ENCODE measurements at regions not wholly inside any gene's neighbourhood (a gene's known extent, or its start where the extent isn't known, plus 50 kb on each side); places are given as distances from the start of the nearest gene placed in this dataset.
"Not testable (repeated sequence)": the region's sequence is repeated elsewhere in the genome, so short reads cannot be mapped to it uniquely, and the experiment has no call there.

GRCh38 chr5:36407396-36407795 is 105.7 kb upstream of the RANBP3L start:
- Histone ChIP-seq H3K27me3 (no peaks in the 10 kb centered on the region), H3K36me3 (no peaks in the 10 kb centered on the region), H3K4me1 (no peaks in the 10 kb centered on the region), H3K27ac (no peak overlapping the region), H3K4me3 (no peak overlapping the region), H3K9me3 (no peaks in the 10 kb centered on the region)
- intact Hi-C loops (cut with DNase I; ENCODE audit: low total_unique reads), result no loop called here
- no peak for DNase-seq
- TF ChIP-seq, protein P1, sequence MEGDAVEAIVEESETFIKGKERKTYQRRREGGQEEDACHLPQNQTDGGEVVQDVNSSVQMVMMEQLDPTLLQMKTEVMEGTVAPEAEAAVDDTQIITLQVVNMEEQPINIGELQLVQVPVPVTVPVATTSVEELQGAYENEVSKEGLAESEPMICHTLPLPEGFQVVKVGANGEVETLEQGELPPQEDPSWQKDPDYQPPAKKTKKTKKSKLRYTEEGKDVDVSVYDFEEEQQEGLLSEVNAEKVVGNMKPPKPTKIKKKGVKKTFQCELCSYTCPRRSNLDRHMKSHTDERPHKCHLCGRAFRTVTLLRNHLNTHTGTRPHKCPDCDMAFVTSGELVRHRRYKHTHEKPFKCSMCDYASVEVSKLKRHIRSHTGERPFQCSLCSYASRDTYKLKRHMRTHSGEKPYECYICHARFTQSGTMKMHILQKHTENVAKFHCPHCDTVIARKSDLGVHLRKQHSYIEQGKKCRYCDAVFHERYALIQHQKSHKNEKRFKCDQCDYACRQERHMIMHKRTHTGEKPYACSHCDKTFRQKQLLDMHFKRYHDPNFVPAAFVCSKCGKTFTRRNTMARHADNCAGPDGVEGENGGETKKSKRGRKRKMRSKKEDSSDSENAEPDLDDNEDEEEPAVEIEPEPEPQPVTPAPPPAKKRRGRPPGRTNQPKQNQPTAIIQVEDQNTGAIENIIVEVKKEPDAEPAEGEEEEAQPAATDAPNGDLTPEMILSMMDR (IDR thresholded peaks at IDR 0.05), result no peak
- TF ChIP-seq POLR2A (IDR thresholded peaks at IDR 0.05), result no peak

DNA sequence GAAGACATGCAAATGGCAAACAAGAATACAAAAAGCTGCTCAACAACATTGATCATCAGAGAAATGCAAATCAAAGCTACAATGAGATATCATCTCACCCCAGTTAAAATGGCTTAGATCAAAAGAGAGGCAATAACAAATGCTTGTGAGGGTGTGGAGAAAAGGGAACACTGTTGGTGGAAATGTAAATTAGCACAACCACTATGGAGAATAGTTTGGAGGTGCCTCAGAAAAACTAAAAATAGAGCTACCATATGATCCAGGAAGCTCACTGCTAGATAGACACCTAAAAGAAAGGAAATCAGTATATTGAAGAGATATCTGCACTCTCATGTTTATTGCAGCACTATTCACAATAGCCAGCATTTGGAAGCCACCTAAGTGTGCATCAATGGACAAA is 108.0 kb upstream of the RANBP3L start:
- H3K9me3 ChIP-seq; H3K4me3 ChIP-seq; H3K27me3 ChIP-seq; H3K36me3 ChIP-seq; H3K4me1 ChIP-seq; intact Hi-C loops (cut with DNase I; ENCODE audit: low total_unique reads); H3K27ac ChIP-seq; DNase-seq: not testable (repeated sequence)

- H3K4me3 ChIP-seq; DNase-seq; H3K27me3 ChIP-seq; intact Hi-C loops (cut with DNase I; ENCODE audit: low total_unique reads); H3K4me1 ChIP-seq; H3K9me3 ChIP-seq; H3K27ac ChIP-seq; H3K36me3 ChIP-seq: not testable (repeated sequence)
Measured at GRCh38 chr5:36410672-36411071, 109.0 kb upstream of the RANBP3L start.

- TF ChIP-seq, protein P1 (IDR thresholded peaks at IDR 0.05), result peak in 3 of 4 experiments; percentile 35 to 45 (median 45)
- TF ChIP-seq POLR2A (IDR thresholded peaks at IDR 0.05), result no peak
Measured at GRCh38 chr5:36414869-36415282, 113.2 kb upstream of the RANBP3L start.

DNA sequence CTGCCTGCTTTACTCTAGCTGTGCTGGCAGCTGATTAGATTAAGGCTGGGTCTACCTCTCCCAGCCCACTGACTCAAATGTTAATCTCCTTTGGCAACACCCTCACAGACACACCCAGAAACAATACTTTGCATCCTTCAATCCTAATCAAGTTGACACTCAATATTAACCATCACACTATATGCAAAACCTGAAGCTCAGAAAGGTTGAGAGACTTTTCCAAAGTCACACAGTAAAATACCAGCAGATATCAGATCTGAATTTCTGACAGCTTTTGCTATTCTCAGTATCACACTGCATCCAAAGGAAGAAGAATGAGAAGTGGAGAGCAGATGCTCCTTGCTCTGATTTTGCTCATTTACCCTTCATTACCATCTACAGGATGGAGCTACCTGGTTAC is 114.9 kb upstream of the RANBP3L start:
- no peak for TF ChIP-seq POLR2A (IDR thresholded peaks at IDR 0.05)
- TF ChIP-seq, protein P1 (IDR thresholded peaks at IDR 0.05), result no peak
- no peak overlapping the region for H3K27ac ChIP-seq
- no peak for DNase-seq
- no peak overlapping the region for H3K4me3 ChIP-seq
- no peaks in the 10 kb centered on the region for H3K9me3 ChIP-seq
- intact Hi-C loops (cut with DNase I; ENCODE audit: low total_unique reads), result no loop called here
- H3K27me3 ChIP-seq, result no peaks in the 10 kb centered on the region
- no peaks in the 10 kb centered on the region for H3K4me1 ChIP-seq
- H3K36me3 ChIP-seq, result no peaks in the 10 kb centered on the region

More at GRCh38 chr5:36414869-36415282, 113.2 kb upstream of the RANBP3L start:
- Histone ChIP-seq H3K36me3 (no peaks in the 10 kb centered on the region), H3K4me3 (no peak overlapping the region), H3K9me3 (no peaks in the 10 kb centered on the region), H3K4me1 (no peaks in the 10 kb centered on the region), H3K27me3 (no peaks in the 10 kb centered on the region), H3K27ac (no peak overlapping the region)
- intact Hi-C loops (cut with DNase I; ENCODE audit: low total_unique reads), result no loop called here
- DNase-seq, result no peak

DNA sequence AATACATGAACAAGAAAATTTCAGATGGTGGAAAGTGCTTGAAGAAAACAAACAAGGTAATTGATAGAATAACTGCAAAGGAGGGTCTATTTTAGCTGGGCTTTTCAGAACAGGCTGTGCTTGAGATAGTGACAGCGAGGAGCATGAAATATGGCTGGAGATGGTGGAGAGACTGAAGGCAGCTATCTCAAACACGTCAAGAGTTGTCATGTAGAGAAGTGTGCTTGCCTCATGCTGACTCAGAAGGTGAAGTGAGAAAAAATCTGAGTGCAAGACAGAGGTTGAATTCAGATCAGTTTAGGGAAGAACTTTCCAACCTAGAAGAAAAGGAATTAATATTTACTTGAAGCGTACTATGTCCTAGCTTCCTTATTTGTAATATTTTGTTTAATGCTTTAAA is 115.5 kb upstream of the RANBP3L start:
- Histone ChIP-seq H3K27me3 (no peaks in the 10 kb centered on the region), H3K27ac (no peak overlapping the region), H3K4me3 (no peak overlapping the region), H3K9me3 (no peaks in the 10 kb centered on the region), H3K36me3 (no peaks in the 10 kb centered on the region), H3K4me1 (no peaks in the 10 kb centered on the region)
- TF ChIP-seq POLR2A (IDR thresholded peaks at IDR 0.05), result no peak
- TF ChIP-seq, protein P1 (IDR thresholded peaks at IDR 0.05), result no peak
- intact Hi-C loops (cut with DNase I; ENCODE audit: low total_unique reads), result no loop called here
- no peak for DNase-seq

Data from uterus (tissue), 3 donors.